ENCODE measurements at regions not wholly inside any gene's neighbourhood (a gene's known extent, or its start where the extent isn't known, plus 50 kb on each side); places are given as distances from the start of the nearest gene placed in this dataset.

DNA sequence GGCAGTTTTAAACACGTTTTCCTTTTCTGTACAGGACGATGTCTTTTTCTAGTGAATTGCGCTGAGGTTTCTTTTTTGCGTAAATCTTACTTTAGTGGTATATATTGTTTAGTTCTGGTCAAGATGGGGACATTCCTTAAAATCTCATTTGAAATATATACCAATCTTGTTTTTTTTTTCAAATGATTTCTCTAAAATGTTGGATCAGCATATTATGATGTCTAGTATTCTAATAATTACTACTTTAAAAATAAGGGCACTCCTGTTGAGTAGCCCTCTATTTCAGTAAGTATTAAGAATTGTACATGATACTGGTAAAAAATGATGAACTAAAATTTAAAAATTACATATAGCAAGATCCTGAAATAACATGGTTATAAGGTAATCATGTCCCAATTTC, 224.1 kb upstream of the ARHGAP24 start:
- no peak for DNase-seq (ENCODE audit: low read depth in 2 of 2)

DNA sequence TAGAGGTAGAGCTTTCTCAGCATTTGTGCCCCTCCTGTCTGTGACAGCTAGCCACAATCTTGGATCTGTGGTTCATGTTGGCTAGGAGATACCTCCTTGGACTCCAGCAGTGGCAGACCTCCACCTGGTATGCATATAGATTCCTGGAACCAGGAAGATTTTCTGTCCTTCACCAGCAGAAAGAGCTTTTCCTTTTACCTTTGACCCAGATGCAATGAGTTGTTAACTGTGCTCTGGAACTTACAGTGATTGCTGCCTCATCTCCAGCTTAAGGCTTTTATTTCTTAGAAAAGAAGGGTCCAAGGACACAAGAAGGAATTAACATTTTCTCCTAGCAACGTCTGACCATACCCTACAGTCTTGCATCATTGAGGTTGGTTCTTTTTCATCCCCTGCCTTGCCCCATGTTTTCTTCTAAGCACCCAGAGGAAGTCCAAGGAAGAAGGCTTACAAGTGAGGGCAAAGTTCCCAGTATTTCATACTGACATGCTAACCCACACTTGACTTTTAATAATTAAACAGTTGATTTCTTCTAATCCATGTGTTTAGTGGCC, 217.1 kb upstream of the ARHGAP24 start:
- no peak for DNase-seq (ENCODE audit: low read depth in 2 of 2)

GRCh38 chr4:85260064-85260463, 214.9 kb upstream of the ARHGAP24 start:
- DNase-seq (ENCODE audit: low read depth in 2 of 2), result no peak

DNA sequence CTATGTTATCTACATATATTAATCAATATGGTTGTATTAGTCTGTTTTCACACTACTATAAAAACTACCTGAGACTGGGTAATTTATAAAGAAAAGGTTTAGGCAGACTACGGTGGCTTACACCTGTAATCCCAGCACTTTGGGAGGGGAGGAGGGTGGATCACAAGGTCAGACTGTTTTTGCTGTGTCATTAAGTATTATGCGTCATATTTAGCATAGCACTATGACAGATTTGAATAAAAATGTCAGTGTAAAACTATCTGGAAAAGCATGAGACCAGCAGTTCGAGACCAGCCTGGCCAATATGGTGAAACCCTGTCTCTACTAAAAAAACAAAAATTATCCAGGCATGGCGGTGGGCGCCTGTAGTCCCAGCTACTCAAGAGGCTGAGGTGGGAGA, 209.7 kb upstream of the ARHGAP24 start:
- DNase-seq (ENCODE audit: low read depth in 2 of 2), result no peak

DNA sequence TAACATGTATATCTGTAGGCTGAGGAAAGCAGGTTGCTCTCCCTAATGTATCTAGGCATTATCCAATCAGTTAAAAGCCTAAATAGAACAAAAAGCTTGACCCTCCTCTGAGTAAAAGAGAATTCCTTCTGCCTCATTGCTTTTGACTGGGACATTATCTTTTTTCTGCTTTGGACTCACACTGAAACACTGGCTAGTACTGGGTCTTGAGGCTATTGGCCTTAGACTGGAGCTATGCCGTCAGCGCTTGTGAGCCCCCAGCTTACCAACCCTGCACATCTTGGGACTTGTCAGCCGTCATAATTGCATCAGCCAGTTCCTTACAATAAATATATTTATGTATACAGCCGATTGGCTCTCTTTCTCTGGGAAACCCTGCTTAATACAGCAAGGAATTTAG, 206.8 kb upstream of the ARHGAP24 start:
- DNase-seq (ENCODE audit: low read depth in 2 of 2), result no peak

DNA sequence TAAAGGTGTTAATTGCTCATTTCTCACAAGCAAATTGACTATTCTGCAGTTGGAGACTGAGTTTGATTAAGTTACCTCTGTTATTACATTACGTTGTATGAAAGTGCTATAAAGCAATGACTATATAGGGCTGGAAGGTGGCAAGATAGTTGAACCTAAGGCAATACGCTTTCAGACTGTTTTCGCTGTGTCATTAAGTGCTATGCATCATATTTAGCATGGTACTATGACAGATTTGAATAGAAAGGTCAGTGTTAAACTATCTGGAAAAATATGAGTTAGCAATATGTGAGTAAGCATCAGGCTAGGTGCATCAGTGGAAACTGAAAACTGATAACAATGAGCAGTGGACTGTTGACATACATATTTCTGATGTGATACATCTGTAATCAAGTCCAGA, 206.0 kb upstream of the ARHGAP24 start:
- DNase-seq (ENCODE audit: low read depth in 2 of 2), result no peak

DNA sequence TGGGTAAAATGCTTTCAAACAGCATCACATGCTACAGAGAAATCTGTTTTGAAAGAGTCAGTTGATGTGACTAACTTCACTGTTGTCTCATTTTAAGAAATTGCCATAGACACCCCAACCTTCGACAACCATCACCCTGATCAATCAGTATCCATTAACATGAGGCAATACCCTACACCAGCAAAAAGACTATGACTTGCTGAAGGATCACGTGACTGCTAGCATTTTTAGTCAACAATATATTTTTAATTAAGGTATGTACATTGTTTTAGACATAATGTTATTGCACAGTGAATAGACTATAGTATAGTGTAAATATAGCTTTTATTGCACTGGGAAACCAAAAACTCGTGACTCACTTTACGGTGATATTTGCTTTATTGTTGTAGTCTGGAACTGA, 200.0 kb upstream of the ARHGAP24 start:
- DNase-seq (ENCODE audit: low read depth in 2 of 2), result no peak

GRCh38 chr4:85280963-85281362, 194.0 kb upstream of the ARHGAP24 start:
- DNase-seq (ENCODE audit: low read depth in 2 of 2), result no peak

DNA sequence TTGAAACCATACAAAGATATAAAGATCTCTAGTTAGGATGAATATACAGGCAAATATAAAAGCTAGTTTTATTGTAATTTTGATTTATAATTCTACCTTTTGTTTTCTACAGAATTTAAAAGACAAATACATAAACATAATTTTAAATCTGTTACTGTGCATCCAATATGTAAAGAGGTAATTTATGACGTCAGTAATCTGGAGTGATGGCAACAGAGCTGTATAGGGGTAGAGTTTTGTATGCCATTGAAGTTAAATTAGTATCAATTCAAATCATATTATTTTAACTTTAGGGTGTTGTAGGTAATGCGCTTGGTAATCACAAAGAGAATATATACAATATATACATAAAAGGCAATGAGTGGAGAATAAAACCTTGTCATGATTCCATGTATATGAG, 183.7 kb upstream of the ARHGAP24 start:
- DNase-seq (ENCODE audit: low read depth in 2 of 2), result no peak

GRCh38 chr4:85298037-85298436, 176.9 kb upstream of the ARHGAP24 start:
- DNase-seq (ENCODE audit: low read depth in 2 of 2), result no peak

GRCh38 chr4:85302193-85302736, 172.7 kb upstream of the ARHGAP24 start:
- no peak for DNase-seq (ENCODE audit: low read depth in 2 of 2)

DNA sequence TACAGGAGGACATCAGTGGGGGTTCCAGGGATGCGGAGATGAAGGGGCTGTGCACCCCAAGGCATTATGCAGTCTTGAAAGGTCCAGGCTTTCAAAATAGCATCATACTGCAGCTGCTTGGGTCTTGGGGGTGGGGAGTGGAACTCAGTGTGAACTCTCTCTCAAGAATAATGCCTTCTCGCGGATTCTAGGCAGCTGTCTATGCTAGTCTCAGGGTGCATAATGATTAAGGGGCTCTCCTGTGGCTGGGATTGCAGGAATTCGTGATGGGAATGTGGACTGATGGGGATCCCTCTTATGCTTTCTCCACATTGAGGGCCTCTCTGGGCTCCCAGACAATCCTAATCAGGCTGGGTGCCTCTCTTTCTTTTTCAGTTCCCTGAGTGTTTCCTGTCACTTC, 172.2 kb upstream of the ARHGAP24 start:
- no peak for DNase-seq (ENCODE audit: low read depth in 2 of 2)

DNA sequence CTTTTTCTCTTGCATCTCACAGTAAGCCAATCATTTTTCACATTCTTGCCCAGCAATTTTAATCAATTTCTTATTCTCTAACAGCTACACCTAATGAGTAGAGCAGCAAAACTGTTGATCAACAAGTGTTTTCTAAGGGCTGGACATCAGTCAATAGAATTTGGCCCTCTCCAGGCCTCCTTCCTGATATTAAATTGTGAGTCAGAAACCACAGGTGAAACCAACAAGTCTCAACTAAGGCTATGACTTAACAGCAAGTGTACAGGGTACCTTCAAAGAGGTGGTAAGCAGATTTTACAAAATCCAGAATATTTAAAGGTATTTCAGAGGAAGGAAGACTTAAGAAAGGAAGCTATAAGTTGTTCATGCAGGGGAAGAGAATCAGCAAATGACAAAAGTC, 156.5 kb upstream of the ARHGAP24 start:
- DNase-seq (ENCODE audit: low read depth in 2 of 2), result no peak

DNA sequence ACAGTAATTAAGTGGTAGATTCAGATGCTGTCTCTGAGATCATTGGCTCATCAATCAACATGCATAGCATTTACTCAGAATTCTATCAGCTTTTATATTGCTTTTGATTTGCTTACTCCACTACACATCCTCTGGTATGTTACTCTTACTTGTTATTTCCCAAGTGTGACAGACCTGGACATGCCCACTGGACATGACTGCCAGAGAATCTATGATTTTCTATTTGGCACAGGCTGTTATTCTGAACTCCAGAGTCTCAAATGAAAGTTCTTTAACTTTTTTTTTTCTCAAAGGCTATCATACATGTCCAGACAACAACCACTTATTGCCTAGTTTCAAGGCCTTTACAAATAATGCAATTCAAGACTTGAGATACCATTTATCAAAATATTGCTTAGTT, 116.1 kb upstream of the ARHGAP24 start:
- DNase-seq (ENCODE audit: low read depth in 2 of 2), result no peak

- no peak for DNase-seq (ENCODE audit: low read depth in 2 of 2)
Observed at GRCh38 chr4:85362550-85362949, 112.4 kb upstream of the ARHGAP24 start.

GRCh38 chr4:85367815-85368214, 107.1 kb upstream of the ARHGAP24 start:
- DNase-seq (ENCODE audit: low read depth in 2 of 2), result no peak

GRCh38 chr4:85368240-85368639, 106.7 kb upstream of the ARHGAP24 start:
- DNase-seq (ENCODE audit: low read depth in 2 of 2), result no peak

DNA sequence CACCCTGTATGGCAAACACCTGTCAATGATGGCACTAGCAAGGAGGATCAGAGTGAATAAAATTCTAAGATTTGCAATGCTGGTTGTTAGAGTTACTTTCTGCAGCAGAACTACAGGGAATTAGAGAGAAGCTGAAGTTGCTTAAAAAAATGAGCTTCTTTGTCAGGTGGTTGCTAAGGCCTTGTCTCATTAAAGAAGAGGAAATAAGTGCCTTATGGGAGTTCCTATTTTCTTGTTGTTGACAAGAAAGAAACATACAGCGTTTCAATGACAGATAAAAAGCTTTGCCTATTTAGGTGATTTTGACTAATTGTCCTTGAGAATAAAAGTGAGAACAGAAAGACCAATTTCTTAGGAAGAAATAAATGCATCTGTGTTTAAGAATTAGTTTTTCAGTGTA, 106.0 kb upstream of the ARHGAP24 start:
- DNase-seq (ENCODE audit: low read depth in 2 of 2), result no peak

GRCh38 chr4:85369703-85370380, 105.1 kb upstream of the ARHGAP24 start:
- no peak for DNase-seq (ENCODE audit: low read depth in 2 of 2)

DNA sequence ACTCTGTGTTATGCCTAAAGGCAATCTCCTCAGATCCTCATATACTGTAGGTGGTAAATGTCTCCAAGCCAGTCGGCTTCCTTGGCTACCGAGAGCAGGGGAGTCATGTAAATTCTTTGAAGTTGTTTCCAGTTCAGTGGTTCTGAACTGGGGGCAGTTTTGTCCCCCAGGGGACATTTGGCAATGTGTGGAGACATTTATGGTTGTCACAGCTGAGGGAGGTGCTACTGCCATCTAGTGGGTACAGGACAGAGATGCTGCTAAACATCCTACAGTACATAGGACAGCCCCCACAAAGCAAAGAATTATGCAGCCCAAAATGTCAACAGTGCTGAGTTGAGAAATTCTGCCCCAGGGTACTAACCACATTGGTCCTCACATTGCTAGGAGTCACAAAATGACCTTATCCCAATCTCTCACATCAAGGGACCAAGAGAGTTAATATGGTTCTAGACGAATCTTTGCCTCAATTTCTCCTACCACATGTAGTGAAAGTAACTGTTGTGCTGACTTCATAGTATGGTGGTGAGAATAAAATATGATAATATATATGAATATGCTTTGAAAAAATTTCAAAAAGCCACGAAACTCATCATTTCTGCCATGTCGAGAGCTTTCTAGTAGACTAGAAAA, 104.4 kb upstream of the ARHGAP24 start:
- peak; percentile 54 to 57 for DNase-seq (ENCODE audit: low read depth in 2 of 2)

DNA sequence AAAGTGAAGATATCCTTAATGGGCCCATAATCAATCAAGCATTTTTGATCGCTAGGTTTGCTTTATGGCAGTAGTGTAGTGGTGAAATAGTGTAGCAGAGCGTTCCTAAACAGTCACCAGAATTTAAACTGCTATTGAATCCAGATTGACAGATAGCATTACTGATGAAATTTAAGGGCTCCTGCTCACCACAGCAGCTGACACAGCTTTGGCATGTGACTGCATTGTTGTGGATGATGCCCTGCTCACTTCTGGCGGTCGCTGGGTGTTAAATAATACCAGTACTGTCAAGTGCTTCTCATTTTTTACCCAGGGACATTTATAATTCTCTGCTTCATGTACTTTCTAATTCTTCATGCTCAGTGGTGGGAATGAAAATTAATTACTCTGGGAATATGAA, 102.0 kb upstream of the ARHGAP24 start:
- no peak for DNase-seq (ENCODE audit: low read depth in 2 of 2)

GRCh38 chr4:85376285-85376684, 98.7 kb upstream of the ARHGAP24 start:
- no peak for DNase-seq (ENCODE audit: low read depth in 2 of 2)

GRCh38 chr4:85381968-85382367, 93.0 kb upstream of the ARHGAP24 start:
- DNase-seq (ENCODE audit: low read depth in 2 of 2), result no peak
